H1 (cell line): ENCODE measurements at regions not wholly inside any gene's neighbourhood (a gene's known extent, or its start where the extent isn't known, plus 50 kb on each side); places are given as distances from the start of the nearest gene placed in this dataset.

Experiments used
- PHF8 ChIP-seq: fragments of 200-600 bp; sonication (generic); conservative IDR thresholded peaks from 2 replicates; pipeline ENCODE4 v1.7.1; 2012; ENCODE audit warnings: low read depth, mild to moderate bottlenecking, inconsistent platforms, low read length, moderate library complexity
- POU5F1 ChIP-seq: IDR thresholded peaks from 2 replicates; pipeline ENCODE4 v1.6.1; 2011; ENCODE audit warnings: low read depth, mild to moderate bottlenecking, low read length, moderate library complexity
- SIX5 ChIP-seq: IDR thresholded peaks from 2 replicates; pipeline ENCODE4 v1.6.1; 2011; ENCODE audit warnings: mild to moderate bottlenecking, low read depth, low read length
- YY1 ChIP-seq: IDR thresholded peaks from 2 replicates; pipeline ENCODE4 v1.6.1; 2011; ENCODE audit warnings: low read depth, mild to moderate bottlenecking, low read length
- TF ChIP-seq, protein P1 (sequence below): IDR thresholded peaks from 2 replicates; pipeline ENCODE4 v1.6.1; 2012; ENCODE audit warnings: low read length, inconsistent platforms

DNA sequence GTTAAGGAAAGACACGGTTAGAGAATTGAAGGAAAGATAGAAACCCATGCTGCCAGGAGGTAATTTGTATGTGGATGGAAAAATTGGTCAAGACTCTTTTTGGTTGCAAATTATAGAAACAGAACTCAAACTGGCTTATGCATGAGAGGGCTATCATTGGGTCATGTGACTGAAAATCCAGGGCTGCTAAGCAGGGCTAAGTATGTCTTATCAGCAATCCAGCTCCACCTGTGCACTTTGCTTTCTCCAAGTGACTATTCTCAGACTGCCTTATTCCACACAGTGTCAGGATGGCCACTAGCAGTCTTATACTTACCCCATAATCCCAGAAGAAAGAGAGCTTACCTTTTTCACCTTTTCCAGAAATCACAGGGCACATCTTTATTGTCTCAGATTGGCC is 113.5 kb downstream of the CBLN1 start (continued):
- TF ChIP-seq, protein P1, sequence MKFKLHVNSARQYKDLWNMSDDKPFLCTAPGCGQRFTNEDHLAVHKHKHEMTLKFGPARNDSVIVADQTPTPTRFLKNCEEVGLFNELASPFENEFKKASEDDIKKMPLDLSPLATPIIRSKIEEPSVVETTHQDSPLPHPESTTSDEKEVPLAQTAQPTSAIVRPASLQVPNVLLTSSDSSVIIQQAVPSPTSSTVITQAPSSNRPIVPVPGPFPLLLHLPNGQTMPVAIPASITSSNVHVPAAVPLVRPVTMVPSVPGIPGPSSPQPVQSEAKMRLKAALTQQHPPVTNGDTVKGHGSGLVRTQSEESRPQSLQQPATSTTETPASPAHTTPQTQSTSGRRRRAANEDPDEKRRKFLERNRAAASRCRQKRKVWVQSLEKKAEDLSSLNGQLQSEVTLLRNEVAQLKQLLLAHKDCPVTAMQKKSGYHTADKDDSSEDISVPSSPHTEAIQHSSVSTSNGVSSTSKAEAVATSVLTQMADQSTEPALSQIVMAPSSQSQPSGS: no peak
- TF ChIP-seq SIX5: no peak
- TF ChIP-seq PHF8: no peak
- TF ChIP-seq YY1: no peak
- TF ChIP-seq POU5F1: no peak
